ENCODE measurements at regions not wholly inside any gene's neighbourhood (a gene's known extent, or its start where the extent isn't known, plus 50 kb on each side); places are given as distances from the start of the nearest gene placed in this dataset.

DNA sequence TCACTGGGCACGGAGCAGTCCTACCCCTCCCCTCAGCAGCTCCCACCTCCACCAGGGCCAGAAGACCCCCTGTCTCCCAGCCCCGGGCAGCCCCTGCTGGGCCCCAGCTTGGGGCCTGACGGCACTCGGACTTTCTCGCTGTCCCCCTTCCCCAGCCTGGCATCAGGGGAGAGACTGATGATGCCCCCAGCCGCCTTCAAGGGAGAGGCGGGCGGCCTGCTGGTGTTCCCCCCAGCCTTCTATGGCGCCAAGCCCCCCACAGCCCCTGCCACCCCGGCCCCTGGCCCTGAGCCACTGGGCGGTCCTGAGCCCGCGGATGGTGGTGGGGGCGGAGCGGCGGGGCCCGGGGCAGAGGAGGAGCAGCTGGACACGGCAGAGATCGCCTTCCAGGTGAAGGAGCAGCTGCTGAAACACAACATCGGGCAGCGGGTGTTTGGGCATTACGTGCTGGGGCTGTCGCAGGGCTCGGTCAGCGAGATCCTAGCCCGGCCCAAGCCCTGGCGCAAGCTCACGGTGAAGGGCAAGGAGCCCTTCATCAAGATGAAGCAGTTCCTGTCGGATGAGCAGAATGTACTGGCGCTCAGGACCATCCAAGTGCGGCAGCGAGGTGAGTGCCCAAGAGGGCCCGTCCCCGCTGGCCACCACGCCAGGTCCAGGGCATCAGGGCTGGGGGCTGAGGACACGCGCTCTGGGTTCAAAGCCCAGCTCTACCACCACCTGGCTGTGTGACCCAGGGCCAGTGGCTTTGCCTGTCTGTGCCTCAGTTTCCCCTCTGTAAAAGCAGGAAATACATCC, 58.6 kb downstream of the PHETA1 start:
- DNase-seq: no peak

DNA sequence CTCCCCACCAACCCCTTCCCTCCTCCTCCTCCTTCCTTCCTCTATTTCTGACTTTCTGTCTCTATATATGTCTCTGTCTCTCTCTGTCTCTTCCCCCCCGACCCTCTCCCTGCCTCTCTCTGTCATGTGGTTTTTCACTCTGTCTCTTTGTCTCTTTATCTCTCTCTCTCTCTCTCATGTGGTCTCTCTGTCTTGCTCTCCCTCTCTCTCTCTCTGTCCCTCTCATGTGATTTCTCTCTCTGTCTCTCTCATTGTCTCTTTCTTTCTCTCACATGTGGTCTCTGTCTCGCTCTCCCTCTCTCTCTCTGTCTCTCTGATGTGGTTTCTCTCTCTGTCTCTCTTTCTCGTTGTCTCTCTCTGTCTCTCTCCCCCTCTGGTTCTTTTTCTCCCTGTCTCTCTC, 59.3 kb downstream of the PHETA1 start:
- no peak for DNase-seq

DNA sequence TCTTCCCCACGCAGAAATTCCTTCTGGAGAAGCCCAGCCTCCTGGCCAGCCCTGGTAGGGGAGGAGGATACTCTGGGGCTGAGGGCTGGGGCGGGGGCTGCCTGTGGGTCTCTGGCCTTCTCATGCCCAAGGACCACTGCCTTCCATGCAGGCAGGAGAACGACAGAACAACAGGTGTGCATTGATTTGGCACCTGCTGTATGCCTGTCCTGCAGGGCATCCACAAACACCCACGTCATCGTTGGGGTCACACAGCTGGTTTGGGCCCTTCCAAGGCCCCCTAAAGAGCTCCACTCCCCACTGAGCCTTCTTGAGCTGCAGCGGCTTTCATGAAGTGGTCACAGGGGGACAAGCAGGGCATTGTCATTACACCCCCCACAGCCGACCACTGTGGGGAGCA, 60.4 kb downstream of the PHETA1 start:
- no peak for DNase-seq

DNA sequence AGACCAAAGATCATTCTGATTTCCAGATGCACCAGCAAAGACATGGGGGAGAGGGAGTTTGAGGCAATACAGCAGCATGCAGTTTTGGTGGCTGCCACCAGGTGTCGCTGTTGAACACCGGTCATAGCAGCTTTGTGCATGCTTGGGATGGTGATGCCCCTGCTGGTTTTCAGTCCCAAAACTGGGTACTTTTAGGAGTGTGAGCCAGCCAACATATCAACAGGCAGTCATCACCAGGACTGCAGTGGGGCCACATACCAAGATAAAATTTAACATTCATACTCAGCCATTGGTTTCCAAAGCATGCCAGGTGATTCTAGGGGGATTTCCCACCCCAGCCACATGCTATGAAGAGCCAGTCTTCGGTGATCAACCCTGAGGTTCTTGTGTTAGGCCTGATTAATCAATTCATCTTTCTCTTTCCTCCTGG, 64.2 kb downstream of the PHETA1 start:
- no peak for DNase-seq

DNA sequence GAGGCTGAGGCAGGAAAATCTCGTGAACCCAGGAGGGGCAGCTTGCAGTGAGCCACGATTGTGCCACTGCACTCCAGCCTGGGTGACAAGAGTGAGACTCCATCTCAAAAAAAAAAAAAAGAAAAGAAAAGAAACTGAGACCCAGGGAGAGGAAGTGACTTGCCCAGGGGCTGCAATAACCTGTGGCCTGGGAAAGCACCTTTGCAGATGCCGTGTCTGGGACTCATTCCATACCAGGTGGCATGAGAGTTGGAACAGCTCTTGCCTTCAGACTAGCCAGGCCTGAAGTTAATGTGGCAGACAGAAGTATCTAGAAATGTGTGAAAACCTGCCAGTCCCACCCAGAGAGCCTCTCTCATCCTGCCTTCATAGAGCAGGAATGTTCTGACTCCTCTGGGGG, 65.4 kb downstream of the PHETA1 start:
- DNase-seq: no peak

DNA sequence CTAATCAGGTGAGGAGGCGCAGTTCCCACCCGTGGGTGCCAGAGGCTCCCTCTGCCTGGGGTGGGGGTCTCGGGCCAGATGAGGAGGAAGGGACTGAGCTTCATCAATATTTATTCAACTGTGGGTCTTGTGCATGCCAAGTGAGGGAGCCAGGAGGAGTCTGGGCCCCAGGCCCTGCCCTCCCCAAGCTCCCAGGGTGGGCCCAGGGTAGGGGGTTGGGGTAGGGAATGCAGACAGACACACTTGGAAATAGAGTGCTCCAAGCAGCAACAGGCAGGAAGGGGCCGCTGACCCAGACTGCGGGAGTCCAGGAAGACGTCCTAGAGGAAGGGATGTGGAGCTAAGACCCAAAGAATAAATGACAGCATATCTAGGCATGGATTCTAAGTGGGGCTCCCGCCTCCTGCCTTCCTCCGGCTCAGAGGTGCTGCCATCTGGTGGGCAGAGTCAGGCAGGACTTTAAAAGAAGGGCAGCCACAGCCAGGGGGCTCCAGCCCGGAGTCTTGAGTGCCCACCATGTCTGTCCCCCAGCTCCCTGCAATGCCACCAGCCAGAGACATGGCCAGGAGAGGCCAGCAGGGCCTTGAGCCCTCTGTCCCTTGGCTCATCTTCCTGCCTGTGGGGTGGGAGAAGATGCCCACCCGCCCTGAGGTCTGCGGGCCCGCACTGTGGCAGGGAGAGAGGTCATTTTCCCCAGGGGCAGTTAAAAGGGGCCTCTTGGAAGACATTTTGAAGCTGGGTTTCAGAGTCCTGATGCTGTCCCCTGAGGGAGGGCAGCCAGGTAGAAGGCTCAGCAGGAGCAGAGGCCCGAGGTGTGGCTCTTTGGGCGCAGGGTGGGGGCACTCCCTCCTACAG, 70.1 kb downstream of the PHETA1 start:
- DNase-seq: no peak

DNA sequence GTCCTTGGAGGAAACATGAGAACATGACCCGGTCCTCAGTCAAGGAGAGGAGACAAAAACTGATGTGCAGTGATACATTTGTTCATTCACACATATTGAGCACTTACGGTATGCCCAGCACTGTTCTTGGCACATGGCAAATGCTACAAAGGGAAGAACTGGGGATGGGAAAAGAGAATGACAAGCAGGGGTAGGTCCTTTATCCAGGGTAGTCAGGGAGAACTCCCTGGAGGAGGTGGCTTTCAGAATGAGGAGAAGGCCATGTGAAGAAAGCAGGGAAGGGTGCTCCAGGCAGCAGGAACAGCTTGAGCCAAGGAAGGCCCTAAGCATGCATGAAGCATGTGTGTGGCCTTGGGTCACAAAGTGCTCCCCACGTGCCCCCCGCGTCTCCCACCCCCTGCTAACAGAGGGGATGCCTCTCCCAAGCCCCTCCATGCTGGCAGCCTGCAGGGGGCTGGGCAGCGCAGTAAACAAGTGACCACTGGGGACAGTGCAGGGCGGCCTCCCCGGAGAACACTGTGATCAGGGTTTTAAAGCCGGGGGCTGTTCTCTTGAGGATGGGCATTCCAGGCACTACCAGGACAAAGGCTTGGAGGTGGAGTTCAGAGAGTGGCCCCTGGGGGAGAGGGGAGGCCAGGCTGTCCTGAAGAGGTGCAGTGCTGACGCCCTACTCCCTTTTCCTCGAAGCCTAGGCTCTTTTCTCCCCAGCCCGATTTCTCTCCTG, 71.0 kb downstream of the PHETA1 start:
- DNase-seq: no peak

DNA sequence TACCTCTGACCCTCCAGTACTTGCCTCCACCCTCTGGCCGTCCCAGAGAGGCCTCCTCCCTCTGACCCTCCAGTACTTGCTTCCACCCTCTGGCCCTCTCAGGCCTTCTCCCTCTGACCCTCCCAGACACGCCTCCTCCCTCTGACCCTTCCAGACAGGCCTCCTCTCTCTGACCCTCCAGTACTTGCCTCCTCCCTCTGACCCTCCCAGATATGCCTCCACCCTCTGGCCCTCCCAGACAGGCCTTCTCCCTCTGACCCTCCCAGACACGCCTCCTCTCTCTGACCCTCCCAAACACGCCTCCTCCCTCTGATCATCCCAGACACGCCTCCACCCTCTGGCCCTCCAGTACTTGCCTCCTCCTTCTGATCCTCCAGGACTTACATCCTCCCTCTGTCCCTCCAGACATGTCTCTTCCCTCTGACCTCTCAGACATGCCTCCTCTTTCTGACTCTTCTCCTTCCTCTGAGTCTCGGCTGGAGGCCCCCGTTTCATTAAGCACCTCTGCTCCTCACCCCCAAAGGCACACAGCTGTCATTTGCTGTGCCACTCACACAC, 71.9 kb downstream of the PHETA1 start:
- DNase-seq: no peak

DNA sequence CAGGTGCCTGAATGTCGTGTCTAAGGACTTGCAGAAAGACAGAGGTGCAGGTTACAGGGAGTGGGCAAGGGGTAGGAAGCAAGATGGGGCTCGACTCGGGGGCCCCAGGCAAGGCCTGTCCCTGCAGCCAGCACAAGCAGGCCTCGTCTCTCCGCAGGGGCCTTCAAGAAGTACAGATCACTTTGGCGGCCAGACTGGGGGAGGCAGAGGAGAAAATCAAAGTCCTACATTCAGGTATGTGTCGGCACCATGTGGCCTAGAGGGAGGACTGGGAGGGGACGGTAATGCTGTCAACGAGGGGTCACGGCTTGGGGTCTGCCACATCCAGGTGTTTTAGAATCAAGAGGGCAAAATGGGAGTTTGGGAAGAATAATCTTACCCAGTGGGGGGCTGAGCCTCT, 73.7 kb downstream of the PHETA1 start:
- no peak for DNase-seq

DNA sequence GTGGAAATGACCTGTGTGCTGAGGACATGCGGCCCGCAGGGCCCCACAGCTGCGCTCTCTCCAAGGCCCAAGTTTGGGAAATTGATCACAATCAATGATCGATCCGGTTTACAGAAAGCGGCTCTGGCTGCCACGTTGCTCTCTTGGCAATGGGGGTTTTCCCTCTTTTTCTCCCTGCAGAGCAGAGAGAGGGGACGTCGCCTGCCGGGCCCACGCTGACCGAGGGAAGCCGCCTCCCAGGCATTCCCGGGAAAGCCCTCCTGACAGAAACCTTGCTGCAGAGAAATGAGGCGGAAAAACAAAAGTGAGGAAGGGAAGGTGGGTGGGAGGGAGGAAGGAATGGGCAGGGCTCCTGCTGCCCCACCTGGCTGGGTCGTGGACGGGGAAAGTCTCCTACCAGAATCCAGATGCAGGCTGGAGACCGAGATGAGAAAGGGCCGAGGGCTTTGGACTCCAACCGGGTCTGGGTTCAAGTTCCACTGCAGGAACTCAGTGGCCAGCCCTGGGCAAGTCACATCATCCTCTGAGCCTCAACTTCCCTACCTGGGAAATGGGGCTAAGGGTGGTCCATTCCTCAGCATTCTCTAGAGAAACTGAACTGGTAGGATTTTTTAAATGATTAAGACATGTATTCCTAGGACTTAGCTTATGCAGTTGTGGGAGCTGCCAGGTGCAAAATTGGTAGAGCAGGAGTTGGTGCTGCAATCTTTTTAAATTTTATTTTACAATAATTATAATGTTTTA, 75.5 kb downstream of the PHETA1 start:
- DNase-seq: no peak

DNA sequence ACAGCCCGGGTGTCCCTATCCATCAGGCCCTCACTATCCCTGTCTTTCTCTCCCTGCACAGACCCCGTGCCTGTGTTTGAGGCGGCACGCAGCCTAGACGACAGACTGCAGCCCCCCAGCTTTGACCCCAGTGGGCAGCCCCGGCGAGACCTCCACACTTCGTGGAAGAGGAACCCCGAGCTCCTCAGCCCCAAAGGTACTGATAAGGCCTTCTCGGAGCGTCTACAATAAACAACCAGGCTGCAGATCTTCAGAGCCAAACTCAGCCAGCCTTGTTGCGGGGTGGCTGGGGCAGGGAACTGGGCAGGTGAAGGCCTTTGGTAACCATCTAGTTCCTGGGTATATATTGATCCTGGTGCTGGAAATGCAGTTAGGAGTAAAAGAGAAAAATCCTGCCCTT, 77.5 kb downstream of the PHETA1 start:
- DNase-seq: no peak

DNA sequence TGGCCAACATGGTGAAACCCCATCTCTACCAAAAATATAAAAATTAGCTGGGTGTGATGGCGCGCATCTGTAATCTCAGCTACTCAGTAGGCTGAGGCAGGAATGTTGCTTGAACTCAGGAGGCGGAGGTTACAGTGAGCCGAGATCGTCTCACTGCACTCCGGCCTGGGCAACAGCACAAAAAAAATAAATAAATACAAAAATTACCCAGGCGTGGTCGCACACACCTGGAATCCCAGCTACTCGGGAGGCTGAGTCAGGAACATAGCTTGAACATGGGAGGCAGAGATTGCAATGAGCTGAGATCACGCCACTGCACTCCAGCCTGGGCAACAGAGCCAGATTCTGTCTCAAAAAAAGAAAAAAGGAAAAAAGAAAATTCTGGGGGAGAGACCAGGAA, 80.1 kb downstream of the PHETA1 start:
- DNase-seq: no peak

DNA sequence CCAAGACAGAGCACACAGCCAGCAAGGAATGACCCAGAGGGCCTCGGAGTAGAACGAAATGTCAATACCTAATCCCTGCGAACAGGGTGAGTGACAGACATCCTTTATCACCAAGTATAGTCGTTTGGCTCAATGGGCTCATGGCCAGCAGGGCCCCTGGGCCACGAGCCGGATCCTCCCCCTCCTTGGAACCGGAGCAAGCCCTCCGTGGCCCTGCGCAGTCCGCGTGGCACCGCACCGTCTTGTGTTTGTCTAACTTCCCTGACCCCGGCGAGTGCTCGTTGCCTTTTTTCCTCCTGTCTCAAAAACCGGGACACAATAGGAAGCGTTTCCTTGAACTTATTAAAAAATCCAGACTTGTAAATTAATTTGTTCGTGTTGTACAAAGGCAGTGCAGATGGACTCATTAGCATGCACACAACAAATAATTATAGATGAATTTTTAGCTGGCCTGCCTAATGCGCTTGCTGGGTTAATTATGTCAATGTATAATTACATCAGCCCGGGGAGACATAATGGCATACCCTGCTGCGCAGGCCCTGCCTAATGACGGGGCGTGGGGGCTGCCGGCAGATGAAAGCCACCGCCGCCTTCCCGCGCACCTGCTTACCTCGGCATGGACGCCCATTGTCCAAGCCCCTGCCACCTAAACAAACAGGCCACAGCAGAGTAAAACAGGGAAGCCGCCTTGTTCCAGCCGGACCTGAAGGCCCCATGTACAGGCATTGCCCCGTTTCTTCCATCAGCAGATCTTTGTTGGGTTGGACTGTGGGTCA, 81.6 kb downstream of the PHETA1 start:
- DNase-seq: no peak

DNA sequence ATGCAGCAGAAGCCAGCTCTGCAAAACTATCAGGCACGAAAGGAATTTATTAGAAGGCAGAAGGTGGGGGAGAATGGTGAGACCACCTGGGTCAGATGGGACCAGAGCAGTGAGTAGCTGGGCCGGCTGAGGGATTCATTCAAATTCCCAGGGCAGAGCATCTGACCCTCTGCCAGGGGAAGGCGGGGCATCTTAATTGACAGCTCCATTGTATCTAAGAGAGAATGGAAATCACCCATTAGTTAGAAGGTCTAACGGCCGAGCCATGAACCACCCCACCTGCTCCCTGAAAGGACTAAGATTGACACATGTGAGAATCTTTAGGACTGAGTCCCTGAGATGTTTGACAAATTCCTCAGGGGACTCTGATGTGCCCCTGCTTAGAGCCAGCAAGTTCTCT, 83.7 kb downstream of the PHETA1 start:
- DNase-seq: no peak

DNA sequence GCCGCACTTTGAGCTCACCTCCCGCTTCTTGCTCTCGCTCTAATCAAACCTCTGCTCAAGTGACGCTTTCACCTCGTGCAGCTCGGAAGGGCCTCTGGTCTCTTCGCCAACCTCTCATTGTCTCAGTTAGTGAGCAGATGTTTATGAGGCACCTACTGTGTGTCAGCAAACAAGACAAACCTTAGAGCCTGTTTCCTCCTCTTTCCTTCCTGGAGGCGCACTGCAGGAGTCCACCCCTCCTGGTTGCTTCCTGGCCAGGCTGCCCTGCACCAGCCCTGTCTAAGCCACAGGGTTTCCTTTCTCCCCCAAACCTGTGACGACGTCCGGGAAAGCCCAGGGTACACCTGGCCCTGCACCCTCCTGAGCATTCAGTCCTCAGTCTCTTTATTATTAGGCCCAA, 84.2 kb downstream of the PHETA1 start:
- DNase-seq: no peak

DNA sequence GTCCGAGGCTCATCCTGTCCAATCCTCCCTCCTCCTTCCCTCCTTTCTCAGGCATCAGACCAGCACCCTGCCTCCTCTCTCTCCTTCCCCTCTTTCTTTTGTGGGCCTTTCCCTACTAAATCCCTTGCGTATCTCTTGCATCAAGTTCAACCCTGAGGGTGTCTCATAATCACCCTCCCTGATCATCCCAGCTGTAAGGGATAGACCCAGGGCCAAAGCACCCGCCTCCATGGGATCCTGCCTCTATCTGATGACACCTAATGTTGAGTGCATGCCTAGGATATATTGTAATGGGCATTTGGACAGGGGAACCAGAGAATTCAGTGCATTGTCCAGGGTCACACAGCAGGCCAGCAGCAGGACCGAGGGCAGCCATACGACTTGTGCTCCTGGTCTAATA, 84.9 kb downstream of the PHETA1 start:
- no peak for DNase-seq

DNA sequence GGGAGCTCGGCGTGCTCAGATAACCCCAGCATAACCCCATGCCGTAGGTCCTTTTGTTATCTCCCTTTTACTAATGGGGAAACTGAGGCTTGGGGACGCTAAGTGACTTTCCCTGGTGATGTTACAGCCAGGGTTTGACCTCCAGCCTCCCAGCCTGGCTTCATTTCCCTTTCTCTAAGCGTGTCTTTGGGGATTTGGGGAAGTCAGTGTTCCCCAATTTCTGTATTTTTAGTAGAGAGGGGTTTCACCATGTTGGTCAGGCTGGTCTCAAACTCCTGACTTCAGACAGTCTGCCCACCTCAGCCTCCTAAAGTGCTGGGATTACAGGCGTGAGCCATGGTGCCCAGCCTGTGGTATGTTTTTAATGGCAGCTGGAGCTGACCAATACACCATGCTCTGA, 85.4 kb downstream of the PHETA1 start:
- DNase-seq: no peak

DNA sequence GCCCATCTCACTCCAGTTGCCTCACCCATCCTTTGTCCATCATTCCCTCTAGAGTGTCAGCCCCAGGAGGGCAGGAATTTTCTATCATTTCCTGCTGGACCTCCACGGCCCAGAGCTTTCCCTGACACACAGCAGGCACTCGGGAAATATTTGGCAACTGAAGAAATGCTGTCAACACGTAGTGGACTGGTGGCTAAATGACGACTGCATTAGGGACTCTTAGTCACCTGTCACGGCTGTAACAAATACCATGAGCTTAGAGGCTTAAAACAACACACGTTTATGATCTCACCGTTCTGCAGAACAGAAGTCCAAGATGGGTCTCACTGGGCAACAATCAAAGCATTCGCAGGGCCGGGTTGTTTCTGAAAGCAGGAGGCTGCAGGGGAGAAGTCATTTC, 91.3 kb downstream of the PHETA1 start:
- no peak for DNase-seq

DNA sequence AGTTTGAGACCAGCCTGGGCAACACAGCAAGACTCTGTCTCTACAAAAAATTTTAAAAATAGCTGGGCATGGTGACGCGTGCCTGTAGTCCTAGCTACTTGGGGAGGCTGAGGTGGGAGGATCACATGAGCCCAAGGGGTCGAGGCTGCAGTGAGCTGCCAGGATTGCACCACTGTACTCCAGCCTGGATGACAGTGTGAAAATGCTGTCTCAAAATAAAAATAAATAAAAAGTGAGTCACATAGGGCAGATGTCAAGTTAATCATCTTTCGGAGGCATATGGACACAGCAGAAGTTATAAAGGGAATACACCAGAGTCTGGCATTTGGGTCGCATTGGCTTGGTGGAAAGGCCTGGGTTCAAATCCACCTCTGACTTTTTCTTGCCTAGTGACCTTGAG, 92.7 kb downstream of the PHETA1 start:
- no peak for DNase-seq

DNA sequence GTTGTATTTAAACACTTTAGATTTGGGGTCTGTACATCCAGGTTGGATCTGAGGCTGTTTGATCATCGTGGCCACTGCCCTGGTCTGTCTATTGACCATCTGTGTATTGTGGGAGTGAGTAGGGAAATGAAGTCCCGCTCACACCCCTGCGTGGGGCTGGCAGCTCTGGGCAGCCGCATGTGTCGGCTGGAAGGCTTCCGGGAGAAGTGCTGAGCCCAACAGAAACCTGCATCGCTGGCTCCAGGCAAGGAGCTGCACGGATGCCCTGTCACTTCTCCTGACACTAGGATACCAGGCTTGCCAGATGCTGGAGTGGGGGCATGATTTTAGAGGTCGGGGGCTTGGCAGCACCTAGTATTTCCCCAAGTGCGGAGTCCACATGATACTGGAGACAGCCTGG, 93.6 kb downstream of the PHETA1 start:
- DNase-seq: no peak

DNA sequence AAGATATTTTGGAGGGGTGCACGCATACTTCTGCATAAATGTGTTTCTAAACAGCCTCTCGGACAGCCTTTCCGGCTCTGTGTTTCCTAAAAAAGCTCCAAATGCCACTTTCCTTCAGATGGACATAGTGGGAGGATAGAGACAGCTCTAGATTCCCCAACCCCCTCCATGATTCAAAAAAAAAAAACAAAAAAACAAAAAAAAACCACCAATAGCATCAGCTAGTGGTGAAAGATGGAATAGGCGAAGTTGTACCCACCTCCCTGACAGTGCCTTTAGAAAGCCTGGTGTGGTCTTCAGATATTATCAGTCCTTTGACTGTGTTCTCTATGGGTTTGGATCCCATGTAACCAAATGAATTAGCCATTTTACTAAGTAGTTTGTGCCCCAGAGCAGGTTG, 94.1 kb downstream of the PHETA1 start:
- DNase-seq: no peak

Measured in NCI-H1092 (cell line).